Ovary (tissue), 7 donors: ENCODE measurements at regions not wholly inside any gene's neighbourhood (a gene's known extent, or its start where the extent isn't known, plus 50 kb on each side); places are given as distances from the start of the nearest gene placed in this dataset.

ENCODE experiments used
- DNase-seq, 5 donors: peaks; one replicate each; pipeline ENCODE4 v3.0.0-alpha.2; 2019 to 2020
- H3K27ac ChIP-seq, 2 donors: fragments of 200-600 bp; one replicate each; pipeline versions ENCODE4 v1.5.1 to v1.8.0; 2019 to 2022
- H3K27me3 ChIP-seq: fragments of 200-600 bp; one replicate; pipeline ENCODE4 v1.8.0; 2022
- H3K36me3 ChIP-seq: fragments of 200-600 bp; sonication (generic); one replicate; pipeline ENCODE4 v1.5.1; 2019
- H3K4me1 ChIP-seq: one replicate; pipeline ENCODE4 v1.8.1; 2013; ENCODE audit warnings: mild to moderate bottlenecking, moderate library complexity; ENCODE audit not compliant: insufficient read depth
- H3K4me3 ChIP-seq: fragments of 200-600 bp; sonication (generic); one replicate; pipeline ENCODE4 v1.5.1; 2017
- H3K9me3 ChIP-seq, 2 donors: fragments of 200-600 bp in 1 of 2; sonication (generic) in 1 of 2; one replicate each; pipeline versions ENCODE4 v1.5.1 to v1.8.1; 2013 to 2019; ENCODE audit warnings: mild to moderate bottlenecking in 1 of 2, moderate library complexity in 1 of 2
- EP300 ChIP-seq: sonication (generic); formaldehyde crosslinking; IDR thresholded peaks from one replicate; pipeline ENCODE4 v1.6.1; 2017; ENCODE audit warnings: antibody characterized with exemption
- POLR2A ChIP-seq: fragments of 450-650 bp; IDR thresholded peaks from one replicate; pipeline ENCODE4 v1.6.1; 2017; ENCODE audit warnings: antibody characterized with exemption, mild to moderate bottlenecking, moderate library complexity
- WGBS, 3 donors: extraction: QIAGEN DNeasy Blood & Tissue Kit in 1 of 3; methylation state at CpG; one replicate each; pipeline versions ENCODE4 v1.1.5 to v1.1.7; 2013 to 2017; 5-methylcytosine and 5-hydroxymethylcytosine counted together
- intact Hi-C, 4 donors: fragments of 100-400 bp; cut with DNase I; formaldehyde crosslinking; loops; one replicate each; pipeline versions ENCODE4 v1.11.0 to v1.15.1; 2022 to 2023
- TF ChIP-seq, protein P1 (sequence below), 3 donors: fragments of 450-650 bp in 2 of 3; fragments of 200-600 bp in 1 of 3; IDR thresholded peaks; one replicate each; pipeline versions ENCODE4 v1.5.1 to v1.8.0; 2016 to 2022; ENCODE audit warnings: antibody characterized with exemption in 3 of 3, mild to moderate bottlenecking in 1 of 3
- donor health status: DM: no; HTN: no; CAD: no; lungs with moderate emphysema.
- donor health status: DM: no; HTN: no; CAD: no.
- donor health status: Bipolar disorder and iron deficiency.
- donor health status: DM: no; HTN: no; CAD: no.
- donor health status: DM: yes; HTN: yes; CAD: no.

- Histone ChIP-seq H3K4me1 (no peaks in the 10 kb centered on the region), H3K36me3 (no peaks in the 10 kb centered on the region), H3K9me3 (no peaks in the 10 kb centered on the region), H3K4me3 (no peak overlapping the region), H3K27me3 (no peaks in the 10 kb centered on the region), H3K27ac (no peak overlapping the region)
- intact Hi-C loops: no loop called here
- 45 to 59% (median 52%) methylated on average over 3 of the region's 3 CpGs for WGBS, 3 donors
- TF ChIP-seq, protein P1, sequence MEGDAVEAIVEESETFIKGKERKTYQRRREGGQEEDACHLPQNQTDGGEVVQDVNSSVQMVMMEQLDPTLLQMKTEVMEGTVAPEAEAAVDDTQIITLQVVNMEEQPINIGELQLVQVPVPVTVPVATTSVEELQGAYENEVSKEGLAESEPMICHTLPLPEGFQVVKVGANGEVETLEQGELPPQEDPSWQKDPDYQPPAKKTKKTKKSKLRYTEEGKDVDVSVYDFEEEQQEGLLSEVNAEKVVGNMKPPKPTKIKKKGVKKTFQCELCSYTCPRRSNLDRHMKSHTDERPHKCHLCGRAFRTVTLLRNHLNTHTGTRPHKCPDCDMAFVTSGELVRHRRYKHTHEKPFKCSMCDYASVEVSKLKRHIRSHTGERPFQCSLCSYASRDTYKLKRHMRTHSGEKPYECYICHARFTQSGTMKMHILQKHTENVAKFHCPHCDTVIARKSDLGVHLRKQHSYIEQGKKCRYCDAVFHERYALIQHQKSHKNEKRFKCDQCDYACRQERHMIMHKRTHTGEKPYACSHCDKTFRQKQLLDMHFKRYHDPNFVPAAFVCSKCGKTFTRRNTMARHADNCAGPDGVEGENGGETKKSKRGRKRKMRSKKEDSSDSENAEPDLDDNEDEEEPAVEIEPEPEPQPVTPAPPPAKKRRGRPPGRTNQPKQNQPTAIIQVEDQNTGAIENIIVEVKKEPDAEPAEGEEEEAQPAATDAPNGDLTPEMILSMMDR (IDR thresholded peaks at IDR 0.05): no peak
- no peak for TF ChIP-seq POLR2A
- TF ChIP-seq EP300: no peak
- DNase-seq: no peak
These were observed 386.6 kb upstream of the PRICKLE1 start for GRCh38 chr12:42976122-42976521.

DNA sequence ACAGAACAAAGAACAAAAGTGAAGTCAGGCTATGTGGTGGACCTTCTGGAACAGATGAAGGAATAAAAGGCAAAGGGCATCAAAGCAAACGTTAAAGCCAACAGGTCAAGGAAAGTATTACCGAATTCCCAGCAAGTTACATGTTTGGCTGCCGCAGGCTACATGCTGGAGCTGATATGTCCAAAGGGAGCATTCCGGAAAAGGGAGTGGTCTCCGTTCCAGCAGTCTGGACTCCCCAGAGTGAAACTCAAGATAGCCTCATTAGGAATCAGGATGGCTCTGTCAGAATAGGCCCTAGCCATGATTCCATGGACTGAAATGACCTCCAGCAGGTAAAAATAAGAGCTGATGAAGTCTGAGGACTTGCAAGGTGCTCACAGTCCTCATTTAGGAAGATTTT is 379.8 kb upstream of the PRICKLE1 start:
- WGBS, 3 donors: 16 to 33% (median 30%) methylated on average over 5 of the region's 5 CpGs
- Histone ChIP-seq H3K9me3 (no peaks in the 10 kb centered on the region), H3K27me3 (no peaks in the 10 kb centered on the region), H3K27ac (no peak overlapping the region), H3K4me3 (no peak overlapping the region), H3K36me3 (no peaks in the 10 kb centered on the region), H3K4me1 (peaks cover 2% of the 10 kb centered on the region)
- intact Hi-C loops: no loop called here
- no peak for DNase-seq
- TF ChIP-seq EP300 (no peak), POLR2A (no peak)
- TF ChIP-seq, protein P1 (IDR thresholded peaks at IDR 0.05): no peak

- Histone ChIP-seq H3K36me3 (no peaks in the 10 kb centered on the region), H3K4me3 (no peak overlapping the region), H3K4me1 (peaks cover 2% of the 10 kb centered on the region), H3K27ac (no peak overlapping the region), H3K9me3 (no peaks in the 10 kb centered on the region), H3K27me3 (no peaks in the 10 kb centered on the region)
- DNase-seq: no peak
- WGBS, 3 donors: 49 to 72% (median 72%) methylated on average over 1 of the region's 1 CpG
- TF ChIP-seq POLR2A: no peak
- intact Hi-C loops: no loop called here
These were observed 378.9 kb upstream of the PRICKLE1 start for GRCh38 chr12:42968426-42968825.

DNA sequence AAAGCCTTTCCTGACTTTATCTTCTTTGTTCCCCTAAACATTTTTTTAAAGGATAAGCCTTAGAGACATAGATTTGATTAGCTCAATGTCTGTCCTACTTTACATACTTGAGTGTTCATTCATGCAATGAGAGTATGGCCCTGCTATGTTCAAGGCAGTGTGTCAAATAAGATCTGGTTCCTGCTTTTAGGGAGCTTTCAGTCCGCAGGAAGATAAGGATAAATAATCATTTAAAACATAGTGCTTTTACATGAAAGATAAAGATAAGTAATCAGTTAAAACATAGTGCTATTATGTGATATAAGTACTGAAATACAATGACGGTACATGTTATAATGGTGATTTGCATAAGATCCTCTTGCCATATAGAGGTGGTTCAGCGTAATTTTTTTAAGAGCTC is 378.3 kb upstream of the PRICKLE1 start:
- no peak overlapping the region for H3K27ac ChIP-seq
- H3K27me3 ChIP-seq: no peaks in the 10 kb centered on the region
- WGBS, 3 donors: 94 to 97% (median 97%) methylated on average over 3 of the region's 3 CpGs
- no peaks in the 10 kb centered on the region for H3K36me3 ChIP-seq
- no peak for DNase-seq
- H3K4me1 ChIP-seq: peaks cover 2% of the 10 kb centered on the region
- intact Hi-C loops: no loop called here
- no peaks in the 10 kb centered on the region for H3K9me3 ChIP-seq
- no peak for TF ChIP-seq POLR2A
- TF ChIP-seq, protein P1 (IDR thresholded peaks at IDR 0.05): no peak
- no peak for TF ChIP-seq EP300
- no peak overlapping the region for H3K4me3 ChIP-seq

GRCh38 chr12:42963988-42964387 is 374.4 kb upstream of the PRICKLE1 start:
- H3K27ac ChIP-seq: no peak overlapping the region
- intact Hi-C loops: no loop called here
- H3K36me3 ChIP-seq: no peaks in the 10 kb centered on the region
- no peak overlapping the region for H3K4me3 ChIP-seq
- DNase-seq: no peak
- TF ChIP-seq EP300: no peak
- TF ChIP-seq, protein P1 (IDR thresholded peaks at IDR 0.05): no peak
- no peak for TF ChIP-seq POLR2A
- no peaks in the 10 kb centered on the region for H3K27me3 ChIP-seq
- whole genome bisulfite sequencing, 3 donors: 68 to 82% (median 74%) methylated on average over 3 of the region's 3 CpGs
- no peaks in the 10 kb centered on the region for H3K4me1 ChIP-seq
- no peaks in the 10 kb centered on the region for H3K9me3 ChIP-seq
